HEK293 (cell line): ENCODE measurements at regions not wholly inside any gene's neighbourhood (a gene's known extent, or its start where the extent isn't known, plus 50 kb on each side); places are given as distances from the start of the nearest gene placed in this dataset.

Experiments used
- CTCF ChIP-seq: fragments of 450-650 bp; formaldehyde crosslinking; IDR thresholded peaks from 2 replicates; pipeline ENCODE4 v1.5.1; 2016; ENCODE audit warnings: missing biosample characterization, missing genetic modification characterization
- ZNF791 ChIP-seq: fragments of 450-650 bp; formaldehyde crosslinking; IDR thresholded peaks from 2 replicates; pipeline ENCODE4 v1.5.1; 2016; ENCODE audit warnings: missing biosample characterization, missing genetic modification characterization

GRCh38 chr11:70769521-70769920 is 371.2 kb downstream of the CTTN start:
- TF ChIP-seq CTCF (tag by site-specific recombination) (no peak), ZNF791 (tag by site-specific recombination) (no peak)
